BE2C (cell line): ENCODE measurements at regions not wholly inside any gene's neighbourhood (a gene's known extent, or its start where the extent isn't known, plus 50 kb on each side); places are given as distances from the start of the nearest gene placed in this dataset.

Experiments used
- DNase-seq: peaks from one replicate; pipeline ENCODE4 v3.0.0-alpha.2; 2020
- H3K27me3 ChIP-seq: fragments of 250-450 bp; sonication (Bioruptor Pico); 2 replicates; pipeline ENCODE4 v1.5.1; 2020; ENCODE audit warnings: mild to moderate bottlenecking
- H3K36me3 ChIP-seq: fragments of 250-450 bp; sonication (Bioruptor Pico); 2 replicates; pipeline ENCODE4 v1.5.1; 2020; ENCODE audit warnings: mild to moderate bottlenecking
- H3K4me1 ChIP-seq: fragments of 250-450 bp; sonication (Bioruptor Pico); 2 replicates; pipeline ENCODE4 v1.5.1; 2020
- H3K4me3 ChIP-seq: 2 replicates; pipeline ENCODE4 v1.5.1; 2011; ENCODE audit warnings: low read depth, low read length
- H3K9me3 ChIP-seq: fragments of 250-450 bp; sonication (Bioruptor Pico); 2 replicates; pipeline ENCODE4 v1.5.1; 2020
- CTCF ChIP-seq: IDR thresholded peaks from 2 replicates; pipeline ENCODE4 v1.5.1; 2012; ENCODE audit warnings: mild to moderate bottlenecking, low read depth, low read length

- TF ChIP-seq CTCF = no peak
- Histone ChIP-seq H3K4me3 (no peak overlapping the region), H3K36me3 (no peaks in the 10 kb centered on the region), H3K9me3 (no peaks in the 10 kb centered on the region), H3K27me3 (no peaks in the 10 kb centered on the region), H3K4me1 (no peaks in the 10 kb centered on the region)
- DNase-seq = no peak
These were observed 54.1 kb upstream of the SHLD1 start for GRCh38 chr20:5696011-5696559.

- no peak for TF ChIP-seq CTCF
- H3K4me1 ChIP-seq = no peaks in the 10 kb centered on the region
- DNase-seq = no peak
- H3K9me3 ChIP-seq = no peaks in the 10 kb centered on the region
- no peaks in the 10 kb centered on the region for H3K27me3 ChIP-seq
- H3K36me3 ChIP-seq = no peaks in the 10 kb centered on the region
- no peak overlapping the region for H3K4me3 ChIP-seq
These were observed 58.1 kb upstream of the SHLD1 start for GRCh38 chr20:5691918-5692618.

GRCh38 chr20:5689463-5689862 is 60.7 kb upstream of the SHLD1 start:
- Histone ChIP-seq H3K4me3 (no peak overlapping the region), H3K4me1 (no peaks in the 10 kb centered on the region), H3K9me3 (no peaks in the 10 kb centered on the region), H3K27me3 (no peaks in the 10 kb centered on the region), H3K36me3 (no peaks in the 10 kb centered on the region)
- DNase-seq = no peak
- no peak for TF ChIP-seq CTCF

- peak; percentile 21 for DNase-seq
- Histone ChIP-seq H3K36me3 (no peaks in the 10 kb centered on the region), H3K9me3 (no peaks in the 10 kb centered on the region), H3K4me3 (no peak overlapping the region), H3K27me3 (no peaks in the 10 kb centered on the region), H3K4me1 (no peaks in the 10 kb centered on the region)
- TF ChIP-seq CTCF = no peak
These were observed 61.7 kb upstream of the SHLD1 start for GRCh38 chr20:5688431-5688972.

GRCh38 chr20:5687884-5688283 is 62.3 kb upstream of the SHLD1 start:
- TF ChIP-seq CTCF = no peak
- no peak for DNase-seq
- Histone ChIP-seq H3K9me3 (no peaks in the 10 kb centered on the region), H3K4me3 (no peak overlapping the region), H3K27me3 (no peaks in the 10 kb centered on the region), H3K36me3 (no peaks in the 10 kb centered on the region), H3K4me1 (no peaks in the 10 kb centered on the region)
